Neuronal stem cell (in vitro differentiated cells): ENCODE measurements at regions not wholly inside any gene's neighbourhood (a gene's known extent, or its start where the extent isn't known, plus 50 kb on each side); places are given as distances from the start of the nearest gene placed in this dataset.

ENCODE experiments used
- DNase-seq: peaks from one replicate; pipeline ENCODE4 v3.0.0-alpha.2; 2013; ENCODE audit warnings: low spot score
- H2AFZ ChIP-seq: one replicate; pipeline ENCODE4 v1.6.1; 2013; ENCODE audit warnings: mild to moderate bottlenecking, low read length, inconsistent platforms
- H2AK5ac ChIP-seq: 2 replicates; pipeline ENCODE4 v1.6.1; 2013; ENCODE audit warnings: low read depth, mild to moderate bottlenecking, inconsistent platforms, low read length, moderate library complexity, mixed read lengths
- H2BK120ac ChIP-seq: 2 replicates; pipeline ENCODE4 v1.6.1; 2013; ENCODE audit warnings: low read depth, mild to moderate bottlenecking, inconsistent platforms, low read length, moderate library complexity, mixed read lengths
- H2BK12ac ChIP-seq: one replicate; pipeline ENCODE4 v1.6.1; 2013; ENCODE audit warnings: low read length, inconsistent platforms
- H2BK15ac ChIP-seq: 2 replicates; pipeline ENCODE4 v1.6.1; 2013; ENCODE audit warnings: mild to moderate bottlenecking, low read length, inconsistent platforms, mixed read lengths
- H2BK5ac ChIP-seq: one replicate; pipeline ENCODE4 v1.6.1; 2013; ENCODE audit warnings: inconsistent platforms, mild to moderate bottlenecking, low read length, moderate library complexity
- H3K14ac ChIP-seq: one replicate; pipeline ENCODE4 v1.6.1; 2013; ENCODE audit warnings: low read length, inconsistent platforms
- H3K18ac ChIP-seq: 2 replicates; pipeline ENCODE4 v1.6.1; 2013; ENCODE audit warnings: low read length, inconsistent platforms
- H3K23ac ChIP-seq: 2 replicates; pipeline ENCODE4 v1.6.1; 2013; ENCODE audit warnings: low read depth, mild to moderate bottlenecking, mixed read lengths, low read length, inconsistent platforms; ENCODE audit not compliant: poor library complexity
- H3K27ac ChIP-seq: replicated peaks from 3 replicates; pipeline ENCODE4 v1.5.1; 2013; ENCODE audit warnings: low read length, inconsistent platforms
- H3K27me3 ChIP-seq, 3 experiments: 2 replicates each; pipeline ENCODE4 v1.6.1; 2013; ENCODE audit warnings: low read length in 3 of 3, mild to moderate bottlenecking in 2 of 3, inconsistent platforms in 1 of 3, low read depth in 1 of 3, mixed read lengths in 1 of 3, moderate library complexity in 1 of 3; ENCODE audit not compliant: control insufficient read depth in 3 of 3, insufficient read depth in 3 of 3
- H3K36me3 ChIP-seq, 2 donors: replicated peaks in 1 of 2; 2 replicates each; pipeline ENCODE4 v1.6.1; 2013; ENCODE audit warnings: low read length in 2 of 2; ENCODE audit not compliant: control insufficient read depth in 2 of 2, insufficient read depth in 2 of 2
- H3K4ac ChIP-seq: 2 replicates; pipeline ENCODE4 v1.6.1; 2013; ENCODE audit warnings: inconsistent platforms, mild to moderate bottlenecking, low read length, moderate library complexity
- H3K4me1 ChIP-seq, 2 donors: 1 replicate in 1 of 2; 2 replicates in 1 of 2; pipeline ENCODE4 v1.6.1; 2013; ENCODE audit warnings: low read length in 2 of 2, low read depth in 1 of 2; ENCODE audit not compliant: control insufficient read depth in 2 of 2, insufficient read depth in 1 of 2
- H3K4me2 ChIP-seq: one replicate; pipeline ENCODE4 v1.6.1; 2013; ENCODE audit warnings: mild to moderate bottlenecking, low read length, inconsistent platforms; ENCODE audit not compliant: insufficient read depth, poor library complexity, severe bottlenecking
- H3K4me3 ChIP-seq, 2 donors: 2 replicates each; pipeline ENCODE4 v1.5.1; 2013; ENCODE audit warnings: low read length in 2 of 2, mild to moderate bottlenecking in 2 of 2, inconsistent platforms in 1 of 2, moderate library complexity in 1 of 2
- H3K79me1 ChIP-seq: one replicate; pipeline ENCODE4 v1.6.1; 2013; ENCODE audit warnings: low read depth, mild to moderate bottlenecking, inconsistent platforms, low read length, moderate library complexity
- H3K9ac ChIP-seq: one replicate; pipeline ENCODE4 v1.6.1; 2013; ENCODE audit warnings: mild to moderate bottlenecking, low read depth, low read length, inconsistent platforms; ENCODE audit not compliant: poor library complexity
- H3K9me3 ChIP-seq, 2 donors: replicated peaks in 1 of 2; 2 replicates each; pipeline versions ENCODE3 to v1.6.1; 2013; ENCODE audit warnings: low read length in 2 of 2, mild to moderate bottlenecking in 2 of 2, inconsistent platforms in 1 of 2, low read depth in 1 of 2, mixed read lengths in 1 of 2, moderate library complexity in 1 of 2; ENCODE audit not compliant: control insufficient read depth in 2 of 2, insufficient read depth in 1 of 2
- H4K8ac ChIP-seq: one replicate; pipeline ENCODE4 v1.6.1; 2013; ENCODE audit warnings: low read depth, mild to moderate bottlenecking, inconsistent platforms, low read length, moderate library complexity
- H4K91ac ChIP-seq: one replicate; pipeline ENCODE4 v1.6.1; 2013; ENCODE audit warnings: low read length, low read depth, mild to moderate bottlenecking, inconsistent platforms; ENCODE audit not compliant: poor library complexity
- WGBS, 2 donors: extraction: QIAGEN DNeasy Blood & Tissue Kit; methylation state at CpG; one replicate each; pipeline ENCODE4 v1.1.7; 2013; ENCODE audit warnings: missing lambda C conversion rate in 2 of 2, mixed read lengths in 1 of 2; ENCODE audit not compliant: insufficient read length in 2 of 2, insufficient replicate concordance in 1 of 2; ENCODE audit errors: extremely low coverage in 2 of 2; 5-methylcytosine and 5-hydroxymethylcytosine counted together

DNA sequence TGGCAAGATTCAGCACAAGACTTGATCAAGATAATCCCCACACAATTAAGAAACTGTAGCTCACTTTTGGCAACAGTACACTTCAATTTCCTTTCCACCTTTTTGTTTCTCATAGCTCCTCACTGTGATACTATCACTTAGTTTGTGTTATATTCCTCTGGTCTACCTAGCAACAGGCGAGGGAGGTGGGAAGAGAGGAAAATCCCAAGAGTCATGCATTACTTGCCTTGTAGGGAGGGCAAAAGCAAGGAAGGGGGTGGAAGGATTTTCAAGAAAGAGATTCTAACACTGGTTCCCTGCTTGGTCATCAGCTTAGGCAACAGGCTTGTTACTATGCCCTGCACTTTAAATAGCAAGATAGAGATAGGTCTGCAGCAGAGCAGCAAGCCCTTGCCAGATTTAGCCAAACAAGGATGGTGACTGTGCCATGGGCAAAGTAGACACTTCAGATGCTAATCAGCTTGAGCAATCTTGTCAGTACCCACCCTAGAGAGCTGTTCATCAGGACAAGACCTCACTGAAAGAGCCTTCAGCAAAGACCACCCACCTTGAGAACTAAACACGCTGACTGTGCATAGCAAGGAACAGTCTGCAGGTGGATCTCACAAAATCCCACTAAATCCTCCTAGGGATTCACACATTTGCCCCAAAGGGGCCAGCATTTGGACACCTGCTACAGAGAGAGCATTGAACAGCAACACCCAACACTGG, 134.6 kb downstream of the MBD2 start:
- Histone ChIP-seq H2BK5ac (no peak overlapping the region), H3K79me1 (no peaks in the 10 kb centered on the region), H4K8ac (no peak overlapping the region), H3K4me3 (no peak overlapping the region), H2AFZ (no peak overlapping the region), H4K91ac (no peak overlapping the region), H3K9me3 (no peaks in the 10 kb centered on the region), H3K9ac (no peak overlapping the region), H3K27me3 (no peaks in the 10 kb centered on the region), H2BK15ac (no peak overlapping the region), H3K18ac (no peak overlapping the region), H3K4me1 (peaks cover 0 to 2% of the 10 kb centered on the region in 2 donors), H3K14ac (no peak overlapping the region), H3K23ac (no peak overlapping the region), H3K4ac (no peak overlapping the region), H2AK5ac (no peak overlapping the region), H2BK120ac (no peak overlapping the region), H3K4me2 (no peak overlapping the region), H2BK12ac (no peak overlapping the region), H3K36me3 (no peaks in the 10 kb centered on the region), H3K27ac (no peak overlapping the region)
- no CpG with 5 or more reads among the region's 2 CpGs for WGBS, 2 donors
- no peak for DNase-seq

DNA sequence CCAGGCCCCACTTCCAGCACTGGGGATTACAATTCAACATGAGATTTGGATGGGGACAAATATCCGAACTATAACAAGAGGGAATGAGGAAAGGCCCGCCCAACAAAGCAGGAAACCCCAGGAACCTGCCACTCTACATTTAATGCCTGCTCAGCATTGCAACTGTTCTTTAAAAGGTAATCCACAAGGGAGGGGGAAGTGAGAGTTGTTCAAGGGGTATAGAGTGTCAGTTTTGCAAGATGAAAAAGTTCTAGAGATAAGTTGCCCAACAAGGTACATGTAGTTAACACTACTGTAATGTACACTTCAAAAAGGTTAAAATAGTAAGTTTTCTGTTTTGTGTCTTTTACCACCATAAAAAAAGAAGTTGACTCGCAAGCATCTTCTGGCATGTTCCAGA, 137.6 kb downstream of the MBD2 start:
- Histone ChIP-seq H3K4me2 (no peak overlapping the region), H4K91ac (no peak overlapping the region), H3K27me3 (no peaks in the 10 kb centered on the region), H3K14ac (no peak overlapping the region), H2BK15ac (no peak overlapping the region), H3K4me3 (no peak overlapping the region), H3K4me1 (peaks cover 0 to 2% of the 10 kb centered on the region in 2 donors), H2BK120ac (no peak overlapping the region), H4K8ac (no peak overlapping the region), H3K4ac (no peak overlapping the region), H3K79me1 (no peaks in the 10 kb centered on the region), H3K23ac (no peak overlapping the region), H2BK5ac (no peak overlapping the region), H3K36me3 (no peaks in the 10 kb centered on the region), H3K27ac (no peak overlapping the region), H2BK12ac (no peak overlapping the region), H3K9ac (no peak overlapping the region), H3K18ac (no peak overlapping the region), H2AK5ac (no peak overlapping the region), H3K9me3 (peaks cover 5 to 9% of the 10 kb centered on the region in 2 donors), H2AFZ (no peak overlapping the region)
- DNase-seq = no peak
- WGBS, 2 donors = no CpG with 5 or more reads among the region's 3 CpGs

DNA sequence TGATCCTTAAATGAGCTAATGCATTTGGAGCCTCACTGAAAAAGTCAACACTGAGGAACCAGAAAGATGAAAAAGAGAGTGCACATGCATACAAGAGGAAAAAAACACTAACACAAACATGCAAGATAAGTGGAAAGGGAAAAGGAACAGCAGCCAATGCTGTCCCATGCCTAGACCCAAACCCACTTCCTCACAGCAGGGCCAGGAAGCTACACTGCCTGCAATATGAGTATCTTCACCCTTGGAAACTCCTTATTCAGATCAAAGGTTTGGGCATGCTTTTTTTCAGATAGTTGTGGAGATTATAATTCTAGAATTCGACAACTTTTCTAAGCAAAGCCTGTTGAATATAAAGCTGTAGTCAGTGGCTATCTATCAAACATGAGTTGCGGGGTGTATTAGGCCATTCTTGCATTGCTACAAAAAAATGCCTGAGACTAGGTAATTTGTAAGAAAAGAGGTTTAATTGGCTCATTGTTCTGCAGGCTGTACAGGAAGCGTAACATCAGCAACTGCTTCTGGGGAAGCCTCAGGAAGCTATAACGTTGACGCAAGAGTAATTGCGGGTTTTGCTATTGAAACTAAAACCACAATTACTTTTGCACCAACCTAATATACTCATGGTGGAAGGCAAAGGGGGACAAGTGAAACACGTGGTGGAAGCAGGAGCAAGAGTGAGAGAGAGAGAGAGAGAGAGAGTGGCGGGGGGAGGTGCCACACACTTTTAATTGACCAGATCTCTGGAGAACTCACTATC, 138.2 kb downstream of the MBD2 start:
- no peak overlapping the region for H2BK12ac ChIP-seq
- H2BK5ac ChIP-seq = no peak overlapping the region
- peaks cover 1% of the 10 kb centered on the region for H3K79me1 ChIP-seq
- H3K4ac ChIP-seq = no peak overlapping the region
- no peak overlapping the region for H3K18ac ChIP-seq
- no peak overlapping the region for H3K4me3 ChIP-seq
- no CpG with 5 or more reads among the region's 8 CpGs for WGBS, 2 donors
- H2BK120ac ChIP-seq = no peak overlapping the region
- H3K9ac ChIP-seq = no peak overlapping the region
- no peak for DNase-seq
- H3K4me1 ChIP-seq = peaks cover 0 to 2% of the 10 kb centered on the region in 2 donors
- no peak overlapping the region for H3K27ac ChIP-seq
- no peak overlapping the region for H2AFZ ChIP-seq
- H3K14ac ChIP-seq = no peak overlapping the region
- peaks cover 5 to 9% of the 10 kb centered on the region in 2 donors for H3K9me3 ChIP-seq
- no peak overlapping the region for H2AK5ac ChIP-seq
- no peaks in the 10 kb centered on the region for H3K27me3 ChIP-seq
- H3K4me2 ChIP-seq = no peak overlapping the region
- no peak overlapping the region for H2BK15ac ChIP-seq
- H4K91ac ChIP-seq = no peak overlapping the region
- no peaks in the 10 kb centered on the region for H3K36me3 ChIP-seq
- H3K23ac ChIP-seq = no peak overlapping the region
- no peak overlapping the region for H4K8ac ChIP-seq

DNA sequence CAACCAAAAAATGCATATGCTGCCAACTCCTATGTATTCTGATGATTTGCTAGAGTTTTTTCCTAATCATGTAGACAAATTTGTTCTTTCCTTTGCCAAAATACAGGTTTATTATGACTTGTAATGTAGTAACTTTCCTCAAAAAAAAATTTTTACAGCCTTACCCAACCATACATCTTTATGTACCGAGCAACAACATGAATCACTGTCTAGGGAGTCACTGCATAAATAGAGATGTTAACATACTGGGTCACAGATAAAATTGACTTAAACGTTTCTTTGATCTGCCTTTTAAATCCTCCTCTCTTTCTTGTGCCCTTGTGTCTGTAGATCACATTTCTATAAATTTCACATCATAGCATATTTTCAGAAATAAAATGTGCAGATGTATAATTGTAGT, 143.6 kb downstream of the MBD2 start:
- Histone ChIP-seq H3K4me2 (no peak overlapping the region), H2BK5ac (no peak overlapping the region), H3K79me1 (peaks cover 1% of the 10 kb centered on the region), H3K27ac (no peak overlapping the region), H3K14ac (no peak overlapping the region), H3K23ac (no peak overlapping the region), H3K36me3 (no peaks in the 10 kb centered on the region), H2BK15ac (no peak overlapping the region), H4K8ac (no peak overlapping the region), H3K4ac (no peak overlapping the region), H3K4me1 (no peaks in the 10 kb centered on the region), H3K27me3 (no peaks in the 10 kb centered on the region), H2AK5ac (no peak overlapping the region), H4K91ac (no peak overlapping the region), H2AFZ (no peak overlapping the region), H3K4me3 (no peak overlapping the region), H2BK12ac (no peak overlapping the region), H3K18ac (no peak overlapping the region), H3K9ac (no peak overlapping the region), H2BK120ac (no peak overlapping the region), H3K9me3 (peaks cover 5 to 9% of the 10 kb centered on the region in 2 donors)
- DNase-seq = no peak
- WGBS, 2 donors = no CpG with 5 or more reads among the region's 2 CpGs
